IPS-18a (cell line): ENCODE measurements at regions not wholly inside any gene's neighbourhood (a gene's known extent, or its start where the extent isn't known, plus 50 kb on each side); places are given as distances from the start of the nearest gene placed in this dataset.

Experiments used
- H3K27ac ChIP-seq: one replicate; pipeline ENCODE4 v1.5.1; 2013; ENCODE audit warnings: low read length
- H3K27me3 ChIP-seq: one replicate; pipeline ENCODE4 v1.6.1; 2013; ENCODE audit warnings: mild to moderate bottlenecking, low read length; ENCODE audit not compliant: control insufficient read depth, insufficient read depth
- H3K36me3 ChIP-seq: one replicate; pipeline ENCODE4 v1.6.1; 2013; ENCODE audit warnings: low read depth, low read length; ENCODE audit not compliant: control insufficient read depth
- H3K4me1 ChIP-seq: one replicate; pipeline ENCODE4 v1.6.1; 2013; ENCODE audit warnings: low read depth, low read length; ENCODE audit not compliant: control insufficient read depth
- H3K4me3 ChIP-seq: one replicate; pipeline ENCODE4 v1.5.1; 2013; ENCODE audit warnings: low read length
- H3K9ac ChIP-seq: one replicate; pipeline ENCODE4 v1.6.1; 2013; ENCODE audit warnings: mild to moderate bottlenecking, low read length, moderate library complexity
- H3K9me3 ChIP-seq: one replicate; pipeline ENCODE4 v1.6.1; 2013; ENCODE audit warnings: low read depth, low read length; ENCODE audit not compliant: control insufficient read depth

- Histone ChIP-seq H3K27ac (no peak overlapping the region), H3K27me3 (no peaks in the 10 kb centered on the region), H3K9ac (no peak overlapping the region), H3K4me3 (no peak overlapping the region), H3K9me3 (no peaks in the 10 kb centered on the region), H3K4me1 (no peaks in the 10 kb centered on the region), H3K36me3 (no peaks in the 10 kb centered on the region)
Measured at GRCh38 chr2:239758279-239758877, 266.8 kb downstream of the NDUFA10 start.

- H3K4me1 ChIP-seq, result no peaks in the 10 kb centered on the region
- no peaks in the 10 kb centered on the region for H3K27me3 ChIP-seq
- H3K36me3 ChIP-seq, result no peaks in the 10 kb centered on the region
- H3K4me3 ChIP-seq, result no peak overlapping the region
- no peak overlapping the region for H3K9ac ChIP-seq
- no peaks in the 10 kb centered on the region for H3K9me3 ChIP-seq
- H3K27ac ChIP-seq, result no peak overlapping the region
Measured at GRCh38 chr2:239756790-239757760, 268.1 kb downstream of the NDUFA10 start.

- H3K4me1 ChIP-seq, result no peaks in the 10 kb centered on the region
- no peaks in the 10 kb centered on the region for H3K36me3 ChIP-seq
- H3K27me3 ChIP-seq, result no peaks in the 10 kb centered on the region
- no peaks in the 10 kb centered on the region for H3K9me3 ChIP-seq
- no peak overlapping the region for H3K9ac ChIP-seq
- no peak overlapping the region for H3K27ac ChIP-seq
- no peak overlapping the region for H3K4me3 ChIP-seq
Measured at GRCh38 chr2:239756031-239756789, 268.9 kb downstream of the NDUFA10 start.

- H3K4me1 ChIP-seq, result no peaks in the 10 kb centered on the region
- H3K27me3 ChIP-seq, result no peaks in the 10 kb centered on the region
- H3K4me3 ChIP-seq, result no peak overlapping the region
- no peaks in the 10 kb centered on the region for H3K36me3 ChIP-seq
- H3K9me3 ChIP-seq, result no peaks in the 10 kb centered on the region
- H3K9ac ChIP-seq, result no peak overlapping the region
- H3K27ac ChIP-seq, result no peak overlapping the region
Measured at GRCh38 chr2:239753401-239753837, 271.7 kb downstream of the NDUFA10 start.

- Histone ChIP-seq H3K4me3 (no peak overlapping the region), H3K4me1 (no peaks in the 10 kb centered on the region), H3K27ac (no peak overlapping the region), H3K36me3 (no peaks in the 10 kb centered on the region), H3K27me3 (no peaks in the 10 kb centered on the region), H3K9me3 (no peaks in the 10 kb centered on the region), H3K9ac (no peak overlapping the region)
Measured at GRCh38 chr2:239752951-239753350, 272.2 kb downstream of the NDUFA10 start.

- Histone ChIP-seq H3K27me3 (no peaks in the 10 kb centered on the region), H3K36me3 (no peaks in the 10 kb centered on the region), H3K4me1 (no peaks in the 10 kb centered on the region), H3K9me3 (no peaks in the 10 kb centered on the region), H3K4me3 (no peak overlapping the region), H3K9ac (no peak overlapping the region), H3K27ac (no peak overlapping the region)
Measured at GRCh38 chr2:239751679-239752355, 273.3 kb downstream of the NDUFA10 start.

GRCh38 chr2:239750929-239751678, 274.0 kb downstream of the NDUFA10 start:
- no peak overlapping the region for H3K4me3 ChIP-seq
- no peak overlapping the region for H3K9ac ChIP-seq
- H3K9me3 ChIP-seq, result no peaks in the 10 kb centered on the region
- no peaks in the 10 kb centered on the region for H3K4me1 ChIP-seq
- H3K36me3 ChIP-seq, result no peaks in the 10 kb centered on the region
- no peaks in the 10 kb centered on the region for H3K27me3 ChIP-seq
- H3K27ac ChIP-seq, result no peak overlapping the region

- H3K9me3 ChIP-seq, result no peaks in the 10 kb centered on the region
- H3K27ac ChIP-seq, result no peak overlapping the region
- no peaks in the 10 kb centered on the region for H3K36me3 ChIP-seq
- no peak overlapping the region for H3K9ac ChIP-seq
- no peak overlapping the region for H3K4me3 ChIP-seq
- no peaks in the 10 kb centered on the region for H3K27me3 ChIP-seq
- no peaks in the 10 kb centered on the region for H3K4me1 ChIP-seq
Measured at GRCh38 chr2:239750045-239750835, 274.9 kb downstream of the NDUFA10 start.

- no peaks in the 10 kb centered on the region for H3K4me1 ChIP-seq
- no peaks in the 10 kb centered on the region for H3K9me3 ChIP-seq
- H3K4me3 ChIP-seq, result no peak overlapping the region
- no peak overlapping the region for H3K27ac ChIP-seq
- no peak overlapping the region for H3K9ac ChIP-seq
- no peaks in the 10 kb centered on the region for H3K36me3 ChIP-seq
- no peaks in the 10 kb centered on the region for H3K27me3 ChIP-seq
Measured at GRCh38 chr2:239749272-239749873, 275.8 kb downstream of the NDUFA10 start.

- no peaks in the 10 kb centered on the region for H3K27me3 ChIP-seq
- no peak overlapping the region for H3K4me3 ChIP-seq
- H3K27ac ChIP-seq, result no peak overlapping the region
- no peak overlapping the region for H3K9ac ChIP-seq
- H3K9me3 ChIP-seq, result no peaks in the 10 kb centered on the region
- H3K4me1 ChIP-seq, result no peaks in the 10 kb centered on the region
- no peaks in the 10 kb centered on the region for H3K36me3 ChIP-seq
Measured at GRCh38 chr2:239748811-239749210, 276.3 kb downstream of the NDUFA10 start.
